DMS53 treated with DMSO at 0.1 percent for 48 hours (cell line): ENCODE measurements at regions not wholly inside any gene's neighbourhood (a gene's known extent, or its start where the extent isn't known, plus 50 kb on each side); places are given as distances from the start of the nearest gene placed in this dataset.
A peak's percentile ranks its signal among the peaks of the same experiment; 100 is the strongest.
"Not testable (repeated sequence)": the region's sequence is repeated elsewhere in the genome, so short reads cannot be mapped to it uniquely, and the experiment has no call there.

Source experiments
- DNase-seq: peaks from one replicate; lab custom pipeline; 2025; ENCODE audit not compliant: unreplicated experiment; lab: John Stamatoyannopoulos, UW

- no peak for DNase-seq
Observed at GRCh38 chr7:131068604-131069021, 259.1 kb upstream of the MKLN1 start.

GRCh38 chr7:131071786-131072504 lies 255.7 kb upstream of the MKLN1 start:
- DNase-seq = peak; percentile 12

- DNase-seq = peak; percentile 25
Observed at GRCh38 chr7:131072505-131073091, 255.1 kb upstream of the MKLN1 start.

GRCh38 chr7:131074043-131074442 lies 253.6 kb upstream of the MKLN1 start:
- no peak for DNase-seq

- DNase-seq = no peak
Observed at GRCh38 chr7:131074585-131074984, 253.1 kb upstream of the MKLN1 start.

- DNase-seq = no peak
Observed at GRCh38 chr7:131075406-131075805, 252.3 kb upstream of the MKLN1 start.

- no peak for DNase-seq
Observed at GRCh38 chr7:131076032-131076431, 251.6 kb upstream of the MKLN1 start.

- no peak for DNase-seq
Observed at GRCh38 chr7:131076711-131077181, 250.9 kb upstream of the MKLN1 start.

- no peak for DNase-seq
Observed at GRCh38 chr7:131077735-131078134, 249.9 kb upstream of the MKLN1 start.

- DNase-seq = no peak
Observed at GRCh38 chr7:131080754-131081153, 246.9 kb upstream of the MKLN1 start.

GRCh38 chr7:131081308-131081707 lies 246.4 kb upstream of the MKLN1 start:
- no peak for DNase-seq

- no peak for DNase-seq
Observed at GRCh38 chr7:131083781-131084180, 243.9 kb upstream of the MKLN1 start.

GRCh38 chr7:131084336-131084735 lies 243.3 kb upstream of the MKLN1 start:
- DNase-seq = not testable (repeated sequence)

- DNase-seq = no peak
Observed at GRCh38 chr7:131087756-131088658, 239.7 kb upstream of the MKLN1 start.

GRCh38 chr7:131090188-131090587 lies 237.5 kb upstream of the MKLN1 start:
- no peak for DNase-seq

GRCh38 chr7:131090886-131091692 lies 236.6 kb upstream of the MKLN1 start:
- no peak for DNase-seq

- DNase-seq = no peak
Observed at GRCh38 chr7:131094685-131095084, 233.0 kb upstream of the MKLN1 start.

- no peak for DNase-seq
Observed at GRCh38 chr7:131095346-131095745, 232.3 kb upstream of the MKLN1 start.

- DNase-seq = no peak
Observed at GRCh38 chr7:131096267-131096927, 231.3 kb upstream of the MKLN1 start.

GRCh38 chr7:131097662-131098376 lies 229.9 kb upstream of the MKLN1 start:
- no peak for DNase-seq
